ENCODE measurements at regions not wholly inside any gene's neighbourhood (a gene's known extent, or its start where the extent isn't known, plus 50 kb on each side); places are given as distances from the start of the nearest gene placed in this dataset.

GRCh38 chr20:11551479-11551878 lies 366.2 kb upstream of the BTBD3 start:
- no peak for FAIRE-seq

- no peak for FAIRE-seq
Measured at GRCh38 chr20:11553603-11554002, 364.1 kb upstream of the BTBD3 start.

GRCh38 chr20:11555510-11555909 lies 362.2 kb upstream of the BTBD3 start:
- no peak for FAIRE-seq

- no peak for FAIRE-seq
Measured at GRCh38 chr20:11556410-11556809, 361.3 kb upstream of the BTBD3 start.

- no peak for FAIRE-seq
Measured at GRCh38 chr20:11564491-11564890, 353.2 kb upstream of the BTBD3 start.

- no peak for FAIRE-seq
Measured at GRCh38 chr20:11569163-11569562, 348.5 kb upstream of the BTBD3 start.

GRCh38 chr20:11573507-11573906 lies 344.2 kb upstream of the BTBD3 start:
- no peak for FAIRE-seq

GRCh38 chr20:11581271-11581670 lies 336.4 kb upstream of the BTBD3 start:
- no peak for FAIRE-seq

GRCh38 chr20:11582060-11582459 lies 335.6 kb upstream of the BTBD3 start:
- no peak for FAIRE-seq

GRCh38 chr20:11585752-11586352 lies 331.8 kb upstream of the BTBD3 start:
- FAIRE-seq = peak; percentile 53

GRCh38 chr20:11588875-11589274 lies 328.8 kb upstream of the BTBD3 start:
- no peak for FAIRE-seq

GRCh38 chr20:11591965-11592364 lies 325.7 kb upstream of the BTBD3 start:
- FAIRE-seq = no peak

GRCh38 chr20:11604339-11604738 lies 313.4 kb upstream of the BTBD3 start:
- FAIRE-seq = no peak

GRCh38 chr20:11607047-11607446 lies 310.6 kb upstream of the BTBD3 start:
- FAIRE-seq = no peak

- FAIRE-seq = no peak
Measured at GRCh38 chr20:11608736-11609135, 309.0 kb upstream of the BTBD3 start.

GRCh38 chr20:11624704-11625103 lies 293.0 kb upstream of the BTBD3 start:
- no peak for FAIRE-seq

- FAIRE-seq = no peak
Measured at GRCh38 chr20:11626551-11626950, 291.1 kb upstream of the BTBD3 start.

- FAIRE-seq = no peak
Measured at GRCh38 chr20:11642866-11643265, 274.8 kb upstream of the BTBD3 start.

- FAIRE-seq = no peak
Measured at GRCh38 chr20:11646359-11646758, 271.3 kb upstream of the BTBD3 start.

- FAIRE-seq = no peak
Measured at GRCh38 chr20:11650566-11650965, 267.1 kb upstream of the BTBD3 start.

GRCh38 chr20:11651138-11651537 lies 266.6 kb upstream of the BTBD3 start:
- no peak for FAIRE-seq

- FAIRE-seq = no peak
Measured at GRCh38 chr20:11651647-11652046, 266.0 kb upstream of the BTBD3 start.

- no peak for FAIRE-seq
Measured at GRCh38 chr20:11652128-11652527, 265.6 kb upstream of the BTBD3 start.

- no peak for FAIRE-seq
Measured at GRCh38 chr20:11654766-11655165, 262.9 kb upstream of the BTBD3 start.

GRCh38 chr20:11660673-11661072 lies 257.0 kb upstream of the BTBD3 start:
- no peak for FAIRE-seq
